T-helper 2 cell treated with Interferon-gamma antibody and Interleukin-4, amounts not matched to agents 100 ng/mL and 5 ng/mL, for 36 hours (primary cell): ENCODE measurements at regions not wholly inside any gene's neighbourhood (a gene's known extent, or its start where the extent isn't known, plus 50 kb on each side); places are given as distances from the start of the nearest gene placed in this dataset.

Experiments
- intact Hi-C: fragments of 100-400 bp; cut with micrococcal nuclease; formaldehyde crosslinking; loops from one replicate; pipeline ENCODE4 v1.15.1; 2023

DNA sequence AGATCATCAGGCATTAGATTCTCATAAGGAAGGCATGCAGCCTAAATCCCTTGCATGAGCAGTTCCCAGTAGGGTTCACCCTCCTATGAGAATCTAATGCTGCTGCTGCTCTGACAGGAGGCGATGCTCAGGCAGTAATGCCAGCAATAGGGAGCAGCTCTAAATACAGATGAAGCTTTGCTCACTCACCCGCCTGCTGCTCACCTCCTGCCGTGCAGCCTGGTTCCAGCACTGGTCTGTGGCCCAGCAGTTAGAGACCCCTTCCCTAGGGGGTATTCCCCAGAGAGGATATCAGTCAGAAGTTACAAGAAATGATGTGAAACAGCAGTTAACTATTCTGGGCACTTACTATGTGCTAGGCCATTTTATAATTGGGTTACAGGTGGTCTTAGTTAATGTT, 226.0 kb downstream of the KCNJ3 start:
- intact Hi-C loops, result no loop called here

DNA sequence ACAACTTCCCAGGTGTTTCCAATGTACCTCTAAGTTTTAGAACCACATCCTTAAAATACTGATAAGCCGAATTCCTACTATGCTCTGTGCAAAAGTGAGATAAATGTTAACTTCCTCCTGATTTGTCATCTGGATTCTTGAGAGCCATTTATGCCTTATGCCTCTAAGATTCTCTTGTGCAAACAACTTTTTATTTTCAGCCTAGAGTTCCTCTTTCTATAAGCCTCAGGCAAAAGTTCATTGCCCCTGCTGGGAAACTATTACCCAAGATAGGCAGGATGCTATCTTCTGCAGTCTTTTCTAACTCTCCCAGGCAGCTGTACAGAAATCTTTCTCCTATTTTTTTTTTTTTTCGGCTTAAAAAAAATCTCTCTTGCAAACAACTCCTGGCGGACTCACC, 216.1 kb downstream of the KCNJ3 start:
- intact Hi-C loops, result no loop called here

DNA sequence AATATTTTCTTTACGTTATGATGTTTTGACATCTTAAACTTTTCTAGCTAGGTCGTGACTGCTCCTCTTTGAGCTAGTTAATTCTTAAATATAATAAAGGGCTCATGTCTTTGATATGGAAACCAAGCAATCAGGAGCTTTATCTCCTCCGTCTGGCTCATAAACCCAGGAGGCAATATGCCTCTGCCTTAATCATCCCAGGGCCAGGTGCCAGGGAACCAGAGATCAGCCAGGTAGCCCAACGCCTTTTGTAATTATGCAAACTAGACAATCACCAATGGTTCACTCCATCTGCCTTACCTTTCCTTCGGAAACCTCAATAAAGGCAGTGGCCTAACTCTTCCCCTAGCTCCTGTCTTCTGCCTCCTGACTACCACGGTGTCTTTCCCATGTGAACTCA, 213.7 kb downstream of the KCNJ3 start:
- intact Hi-C loops, result no loop called here

DNA sequence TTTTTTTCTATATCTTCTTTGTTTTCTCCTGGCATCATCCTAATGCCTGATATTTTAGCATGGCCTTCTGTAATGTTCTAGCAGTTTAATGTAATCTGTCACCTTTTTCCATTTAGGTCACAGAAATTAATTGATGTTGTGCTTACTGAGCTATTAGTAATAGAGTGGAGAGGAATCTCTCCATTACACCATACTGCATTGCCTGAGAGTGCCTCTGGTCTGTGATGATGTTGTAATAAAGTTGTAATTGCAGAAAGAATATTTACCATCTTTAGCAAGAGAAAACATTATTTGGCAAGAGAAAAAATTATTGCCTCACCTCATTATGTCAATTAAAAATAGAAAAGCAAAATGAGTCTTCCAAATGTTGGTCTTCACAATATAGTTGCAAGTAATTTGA, 213.2 kb downstream of the KCNJ3 start:
- intact Hi-C loops, result no loop called here

DNA sequence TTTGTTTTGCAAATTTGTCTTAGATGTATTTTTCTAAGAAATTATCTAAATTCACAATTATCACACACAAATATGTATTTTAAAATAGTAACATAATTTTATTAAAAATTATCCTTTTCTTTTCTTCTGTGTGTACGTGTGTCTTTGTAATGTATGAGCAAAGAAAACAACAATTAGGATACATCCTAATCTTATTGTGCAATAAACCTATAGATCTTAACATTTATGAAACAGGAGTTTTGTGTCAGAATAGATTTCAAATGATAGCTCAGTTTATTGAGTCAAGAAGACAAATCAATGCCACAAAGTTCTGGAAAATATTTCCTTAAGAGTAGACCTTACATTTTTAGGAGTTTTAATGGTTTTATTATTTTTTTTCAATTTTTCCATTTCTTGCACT, 212.2 kb downstream of the KCNJ3 start:
- intact Hi-C loops, result no loop called here

DNA sequence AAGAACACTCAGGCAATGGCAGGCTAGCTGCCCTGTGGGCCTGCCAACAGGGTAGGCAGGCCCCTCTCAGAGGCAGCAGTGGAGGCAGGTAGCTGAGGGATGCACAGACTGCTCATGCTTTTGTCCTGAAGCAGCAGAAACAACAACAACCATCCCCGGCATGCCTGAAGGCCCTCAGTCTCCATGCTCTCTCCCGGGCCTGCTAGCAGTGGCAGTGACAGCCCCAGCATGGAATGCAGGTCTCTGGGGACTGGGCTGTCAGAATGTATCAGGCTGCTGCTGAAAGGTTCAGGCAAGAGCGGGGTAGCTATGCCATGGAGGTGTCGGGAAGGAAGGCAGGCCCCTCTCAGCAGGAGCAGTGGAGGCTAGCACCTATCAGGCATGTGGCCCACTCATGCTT, 209.8 kb downstream of the KCNJ3 start:
- intact Hi-C loops, result no loop called here
